ENCODE measurements at regions not wholly inside any gene's neighbourhood (a gene's known extent, or its start where the extent isn't known, plus 50 kb on each side); places are given as distances from the start of the nearest gene placed in this dataset.

- ATAC-seq (no peak), DNase-seq (no peak)
- TF ChIP-seq CTCF (IDR thresholded peaks at IDR 0.05) = no peak
- Histone ChIP-seq H3K4me3 (no peak overlapping the region), H3K4me1 (ENCODE audit: low read depth) (no peaks in the 10 kb centered on the region), H3K9me3 (no peaks in the 10 kb centered on the region), H3K36me3 (ENCODE audit: low read depth) (no peaks in the 10 kb centered on the region)
- intact Hi-C loops (cut with DNase I, micrococcal nuclease) = no loop called here
Measured at GRCh38 chr4:177214935-177215334, 94.7 kb upstream of the NEIL3 start.

GRCh38 chr4:177220376-177220775 lies 89.3 kb upstream of the NEIL3 start:
- H3K36me3 ChIP-seq (ENCODE audit: low read depth) = no peaks in the 10 kb centered on the region
- no peak for TF ChIP-seq CTCF (IDR thresholded peaks at IDR 0.05)
- no peaks in the 10 kb centered on the region for H3K9me3 ChIP-seq
- no peak for DNase-seq
- intact Hi-C loops (cut with DNase I, micrococcal nuclease) = no loop called here
- no peaks in the 10 kb centered on the region for H3K4me1 ChIP-seq (ENCODE audit: low read depth)
- no peak for ATAC-seq
- H3K4me3 ChIP-seq = no peak overlapping the region

- intact Hi-C loops (cut with DNase I, micrococcal nuclease) = no loop called here
- no peak for ATAC-seq
- H3K4me3 ChIP-seq = no peak overlapping the region
- H3K36me3 ChIP-seq (ENCODE audit: low read depth) = no peaks in the 10 kb centered on the region
- H3K9me3 ChIP-seq = no peaks in the 10 kb centered on the region
- TF ChIP-seq CTCF (IDR thresholded peaks at IDR 0.05) = no peak
- no peak for DNase-seq
- H3K4me1 ChIP-seq (ENCODE audit: low read depth) = no peaks in the 10 kb centered on the region
Measured at GRCh38 chr4:177222781-177223180, 86.9 kb upstream of the NEIL3 start.

GRCh38 chr4:177225605-177226004 lies 84.1 kb upstream of the NEIL3 start:
- H3K9me3 ChIP-seq = no peaks in the 10 kb centered on the region
- TF ChIP-seq CTCF (IDR thresholded peaks at IDR 0.05) = no peak
- H3K4me1 ChIP-seq (ENCODE audit: low read depth) = no peaks in the 10 kb centered on the region
- DNase-seq (no peak), ATAC-seq (no peak)
- no peak overlapping the region for H3K4me3 ChIP-seq
- no peaks in the 10 kb centered on the region for H3K36me3 ChIP-seq (ENCODE audit: low read depth)
- intact Hi-C loops (cut with DNase I, micrococcal nuclease) = no loop called here

- H3K4me3 ChIP-seq = no peak overlapping the region
- DNase-seq (no peak), ATAC-seq (no peak)
- no peaks in the 10 kb centered on the region for H3K4me1 ChIP-seq (ENCODE audit: low read depth)
- intact Hi-C loops (cut with DNase I, micrococcal nuclease) = no loop called here
- H3K9me3 ChIP-seq = no peaks in the 10 kb centered on the region
- H3K36me3 ChIP-seq (ENCODE audit: low read depth) = no peaks in the 10 kb centered on the region
- no peak for TF ChIP-seq CTCF (IDR thresholded peaks at IDR 0.05)
Measured at GRCh38 chr4:177227636-177228035, 82.0 kb upstream of the NEIL3 start.

GRCh38 chr4:177228599-177228998 lies 81.1 kb upstream of the NEIL3 start:
- Histone ChIP-seq H3K36me3 (ENCODE audit: low read depth) (no peaks in the 10 kb centered on the region), H3K4me3 (no peak overlapping the region), H3K9me3 (no peaks in the 10 kb centered on the region), H3K4me1 (ENCODE audit: low read depth) (no peaks in the 10 kb centered on the region)
- no peak for TF ChIP-seq CTCF (IDR thresholded peaks at IDR 0.05)
- intact Hi-C loops (cut with DNase I, micrococcal nuclease) = no loop called here
- ATAC-seq (no peak), DNase-seq (no peak)

Data from mucosa of descending colon (tissue), 3 donors.